Hepatocyte (in vitro differentiated cells): ENCODE measurements at regions not wholly inside any gene's neighbourhood (a gene's known extent, or its start where the extent isn't known, plus 50 kb on each side); places are given as distances from the start of the nearest gene placed in this dataset.

Experiments used
- DNase-seq: peaks from one replicate; pipeline ENCODE4 v3.0.0-alpha.2; 2016; ENCODE audit warnings: low spot score
- H2AFZ ChIP-seq: fragments of 200-600 bp; sonication (generic); 2 replicates; pipeline ENCODE4 v1.6.0; 2016; ENCODE audit warnings: antibody characterized with exemption, mild to moderate bottlenecking
- H3K27ac ChIP-seq: fragments of 200-600 bp; sonication (generic); 2 replicates; pipeline ENCODE4 v1.5.1; 2016; ENCODE audit warnings: mild to moderate bottlenecking
- H3K27me3 ChIP-seq: fragments of 200-600 bp; sonication (generic); 2 replicates; pipeline ENCODE4 v1.6.1; 2016
- H3K36me3 ChIP-seq: fragments of 200-600 bp; sonication (generic); replicated peaks from 2 replicates; pipeline ENCODE4 v1.5.1; 2016; ENCODE audit warnings: low read depth; ENCODE audit not compliant: insufficient read depth
- H3K4me1 ChIP-seq: fragments of 200-600 bp; sonication (generic); 2 replicates; pipeline ENCODE4 v1.5.1; 2016; ENCODE audit warnings: mild to moderate bottlenecking, moderate library complexity; ENCODE audit not compliant: insufficient read depth
- H3K4me2 ChIP-seq: fragments of 200-600 bp; sonication (generic); 2 replicates; pipeline ENCODE4 v1.6.0; 2016
- H3K4me3 ChIP-seq: fragments of 200-600 bp; sonication (generic); 2 replicates; pipeline ENCODE4 v1.5.1; 2016; ENCODE audit warnings: mild to moderate bottlenecking
- H3K79me2 ChIP-seq: fragments of 200-600 bp; sonication (generic); 2 replicates; pipeline ENCODE4 v1.6.0; 2017; ENCODE audit warnings: mild to moderate bottlenecking
- H3K9me2 ChIP-seq: fragments of 200-600 bp; sonication (generic); replicated peaks from 2 replicates; pipeline ENCODE4 v1.6.0; 2017; ENCODE audit warnings: mild to moderate bottlenecking; ENCODE audit not compliant: insufficient read depth
- H3K9me3 ChIP-seq: fragments of 200-600 bp; sonication (generic); 2 replicates; pipeline ENCODE4 v1.5.1; 2016; ENCODE audit warnings: low read depth, mild to moderate bottlenecking
- H4K20me1 ChIP-seq: fragments of 200-600 bp; sonication (generic); 2 replicates; pipeline ENCODE4 v1.6.0; 2016; ENCODE audit warnings: mild to moderate bottlenecking; ENCODE audit not compliant: insufficient read depth, poor library complexity, severe bottlenecking
- EZH2 ChIP-seq: fragments of 200-600 bp; sonication (generic); IDR thresholded peaks from 2 replicates; pipeline ENCODE4 v1.6.1; 2016; ENCODE audit warnings: antibody characterized with exemption, mild to moderate bottlenecking, borderline replicate concordance
- EZH2phosphoT487 ChIP-seq: fragments of 200-600 bp; sonication (generic); IDR thresholded peaks from one replicate; pipeline ENCODE4 v1.6.1; 2018; ENCODE audit warnings: antibody characterized with exemption, mild to moderate bottlenecking, low read depth, moderate library complexity; ENCODE audit not compliant: unreplicated experiment, severe bottlenecking
- WGBS: methylation state at CpG from one replicate; pipeline ENCODE4 v1.1.6; 2016; ENCODE audit warnings: low lambda C conversion rate; ENCODE audit errors: missing lambda C conversion rate; 5-methylcytosine and 5-hydroxymethylcytosine counted together
- TF ChIP-seq, protein P1 (sequence below): fragments of 200-600 bp; sonication (generic); IDR thresholded peaks from 2 replicates; pipeline ENCODE4 v1.5.1; 2016; ENCODE audit warnings: antibody characterized with exemption, mild to moderate bottlenecking; ENCODE audit not compliant: poor library complexity

DNA sequence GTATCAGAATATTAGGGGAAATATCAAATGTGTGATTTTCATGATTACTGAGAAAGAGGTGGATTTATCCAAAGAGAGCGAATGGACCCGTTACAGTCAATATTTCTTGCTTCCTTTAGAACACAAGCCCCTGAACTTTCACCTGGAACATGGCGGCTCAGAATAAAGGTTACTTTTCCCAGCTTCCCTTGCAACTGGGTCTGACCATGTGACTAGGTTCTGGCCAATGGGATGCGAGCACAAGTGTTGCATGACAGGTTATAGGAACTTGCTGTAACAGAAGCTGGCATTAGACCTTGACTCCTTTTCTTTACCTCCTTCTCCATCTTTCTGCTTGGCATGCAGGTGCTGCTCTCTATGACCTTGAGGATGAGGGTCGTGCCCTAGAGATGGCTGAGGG is 556.1 kb downstream of the TYW1 start:
- Histone ChIP-seq H3K36me3 (no peaks in the 10 kb centered on the region), H3K4me3 (no peak overlapping the region), H3K4me1 (no peaks in the 10 kb centered on the region), H3K27me3 (no peaks in the 10 kb centered on the region), H3K79me2 (no peaks in the 10 kb centered on the region), H3K27ac (no peak overlapping the region), H3K9me2 (no peaks in the 10 kb centered on the region), H2AFZ (no peak overlapping the region), H3K9me3 (no peaks in the 10 kb centered on the region), H4K20me1 (no peaks in the 10 kb centered on the region), H3K4me2 (no peak overlapping the region)
- WGBS, result 96% methylated on average over 5 of the region's 5 CpGs
- TF ChIP-seq, protein P1, sequence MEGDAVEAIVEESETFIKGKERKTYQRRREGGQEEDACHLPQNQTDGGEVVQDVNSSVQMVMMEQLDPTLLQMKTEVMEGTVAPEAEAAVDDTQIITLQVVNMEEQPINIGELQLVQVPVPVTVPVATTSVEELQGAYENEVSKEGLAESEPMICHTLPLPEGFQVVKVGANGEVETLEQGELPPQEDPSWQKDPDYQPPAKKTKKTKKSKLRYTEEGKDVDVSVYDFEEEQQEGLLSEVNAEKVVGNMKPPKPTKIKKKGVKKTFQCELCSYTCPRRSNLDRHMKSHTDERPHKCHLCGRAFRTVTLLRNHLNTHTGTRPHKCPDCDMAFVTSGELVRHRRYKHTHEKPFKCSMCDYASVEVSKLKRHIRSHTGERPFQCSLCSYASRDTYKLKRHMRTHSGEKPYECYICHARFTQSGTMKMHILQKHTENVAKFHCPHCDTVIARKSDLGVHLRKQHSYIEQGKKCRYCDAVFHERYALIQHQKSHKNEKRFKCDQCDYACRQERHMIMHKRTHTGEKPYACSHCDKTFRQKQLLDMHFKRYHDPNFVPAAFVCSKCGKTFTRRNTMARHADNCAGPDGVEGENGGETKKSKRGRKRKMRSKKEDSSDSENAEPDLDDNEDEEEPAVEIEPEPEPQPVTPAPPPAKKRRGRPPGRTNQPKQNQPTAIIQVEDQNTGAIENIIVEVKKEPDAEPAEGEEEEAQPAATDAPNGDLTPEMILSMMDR, result no peak
- TF ChIP-seq EZH2phosphoT487, result no peak
- no peak for TF ChIP-seq EZH2
- DNase-seq, result no peak

DNA sequence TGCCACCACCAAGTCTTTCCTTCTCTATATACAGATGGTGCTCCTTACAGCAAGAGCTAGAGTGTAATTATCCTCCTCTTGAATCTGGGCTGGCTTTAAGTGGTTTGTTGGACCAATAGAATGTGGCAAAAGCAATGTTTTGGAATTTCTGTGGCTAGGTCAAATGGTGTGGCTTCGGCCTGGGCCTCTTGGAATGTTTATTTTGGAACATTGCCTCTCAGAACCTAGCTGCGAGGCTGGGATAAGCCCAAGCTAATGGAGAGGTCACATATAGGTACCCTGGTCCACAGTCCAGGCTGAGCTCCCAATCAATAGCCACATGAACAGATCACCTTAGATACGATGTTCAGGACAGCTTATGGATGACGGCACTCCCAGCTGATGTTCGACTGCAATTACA is 556.7 kb downstream of the TYW1 start:
- no peaks in the 10 kb centered on the region for H3K27me3 ChIP-seq
- no peaks in the 10 kb centered on the region for H4K20me1 ChIP-seq
- peak; percentile 20 for DNase-seq
- no peak overlapping the region for H3K27ac ChIP-seq
- no peaks in the 10 kb centered on the region for H3K36me3 ChIP-seq
- 75% methylated on average over 5 of the region's 5 CpGs for WGBS
- H2AFZ ChIP-seq, result no peak overlapping the region
- H3K4me2 ChIP-seq, result no peak overlapping the region
- TF ChIP-seq, protein P1, result no peak
- H3K4me1 ChIP-seq, result no peaks in the 10 kb centered on the region
- no peak overlapping the region for H3K4me3 ChIP-seq
- no peaks in the 10 kb centered on the region for H3K9me2 ChIP-seq
- no peaks in the 10 kb centered on the region for H3K79me2 ChIP-seq
- H3K9me3 ChIP-seq, result no peaks in the 10 kb centered on the region

GRCh38 chr7:67554986-67555385 is 558.4 kb downstream of the TYW1 start:
- Histone ChIP-seq H3K79me2 (no peaks in the 10 kb centered on the region), H3K27me3 (no peaks in the 10 kb centered on the region), H2AFZ (no peak overlapping the region), H3K36me3 (no peaks in the 10 kb centered on the region), H3K4me3 (no peak overlapping the region), H3K27ac (no peak overlapping the region), H3K4me2 (no peak overlapping the region), H3K4me1 (no peaks in the 10 kb centered on the region), H3K9me3 (no peaks in the 10 kb centered on the region), H3K9me2 (no peaks in the 10 kb centered on the region), H4K20me1 (no peaks in the 10 kb centered on the region)
- DNase-seq, result no peak
- TF ChIP-seq EZH2phosphoT487 (no peak), EZH2 (no peak)
- TF ChIP-seq, protein P1, result no peak
- 75% methylated on average over 6 of the region's 6 CpGs for WGBS

- no peaks in the 10 kb centered on the region for H3K9me3 ChIP-seq
- TF ChIP-seq, protein P1, result no peak
- TF ChIP-seq EZH2 (no peak), EZH2phosphoT487 (no peak)
- no peak for DNase-seq
- H2AFZ ChIP-seq, result no peak overlapping the region
- H3K4me3 ChIP-seq, result no peak overlapping the region
- no peaks in the 10 kb centered on the region for H3K27me3 ChIP-seq
- 55% methylated on average over 4 of the region's 4 CpGs for WGBS
- no peaks in the 10 kb centered on the region for H3K36me3 ChIP-seq
- no peak overlapping the region for H3K4me2 ChIP-seq
- H3K9me2 ChIP-seq, result no peaks in the 10 kb centered on the region
- no peaks in the 10 kb centered on the region for H3K79me2 ChIP-seq
- H3K27ac ChIP-seq, result no peak overlapping the region
- no peaks in the 10 kb centered on the region for H4K20me1 ChIP-seq
- H3K4me1 ChIP-seq, result no peaks in the 10 kb centered on the region
Measured at GRCh38 chr7:67564959-67565358, 568.3 kb downstream of the TYW1 start.
